CD4-positive, CD25-positive, alpha-beta regulatory T cell (primary cell): ENCODE measurements at regions not wholly inside any gene's neighbourhood (a gene's known extent, or its start where the extent isn't known, plus 50 kb on each side); places are given as distances from the start of the nearest gene placed in this dataset.

Source experiments
- ATAC-seq, 2 donors: fragments of 150-1000 bp; cut with Tn5 transposase; one replicate each; pipeline ENCODE4 v1.10.0; 2021; ENCODE audit warnings: low read depth in 2 of 2, moderate number of reproducible peaks in 2 of 2, moderate library complexity in 1 of 2
- DNase-seq, 3 donors: peaks; one replicate each; pipeline versions ENCODE4 v3.0.0 to v3.0.0-alpha.2; 2012 to 2022; ENCODE audit warnings: mixed read lengths in 1 of 3
- H3K27ac ChIP-seq: one replicate; pipeline ENCODE4 v1.7.0; 2013; ENCODE audit warnings: mild to moderate bottlenecking, low read length; ENCODE audit not compliant: insufficient read depth, poor library complexity, severe bottlenecking
- H3K27me3 ChIP-seq: one replicate; pipeline ENCODE4 v1.7.0; 2013; ENCODE audit warnings: low read length; ENCODE audit not compliant: control insufficient read depth, insufficient read depth
- H3K36me3 ChIP-seq: one replicate; pipeline ENCODE4 v1.7.0; 2013; ENCODE audit warnings: mild to moderate bottlenecking, low read length, moderate library complexity; ENCODE audit not compliant: control insufficient read depth, insufficient read depth
- H3K4me1 ChIP-seq: 2 replicates; pipeline ENCODE4 v1.7.0; 2013; ENCODE audit warnings: mild to moderate bottlenecking, low read length; ENCODE audit not compliant: insufficient read depth, control insufficient read depth, poor library complexity, severe bottlenecking
- H3K4me3 ChIP-seq: one replicate; pipeline ENCODE4 v1.7.0; 2013; ENCODE audit warnings: low read depth, mild to moderate bottlenecking, low read length, moderate library complexity
- H3K9me3 ChIP-seq, 2 experiments: 1 replicate in 1 of 2; 2 replicates in 1 of 2; pipeline ENCODE4 v1.7.0; 2013; ENCODE audit warnings: low read length in 2 of 2, mild to moderate bottlenecking in 1 of 2, moderate library complexity in 1 of 2; ENCODE audit not compliant: control insufficient read depth in 2 of 2
- H3K27ac Mint-ChIP-seq, 3 donors: one replicate each; pipeline ENCODE4 v1.8.0; 2020 to 2022; ENCODE audit warnings: mild to moderate bottlenecking in 3 of 3, mixed read lengths in 3 of 3, moderate library complexity in 2 of 3
- H3K27me3 Mint-ChIP-seq: one replicate; pipeline ENCODE4 v1.8.0; 2022; ENCODE audit warnings: mild to moderate bottlenecking, mixed read lengths
- H3K36me3 Mint-ChIP-seq: one replicate; pipeline ENCODE4 v1.8.0; 2020; ENCODE audit warnings: mixed read lengths
- H3K4me1 Mint-ChIP-seq, 4 donors: one replicate each; pipeline ENCODE4 v1.8.0; 2020 to 2022; ENCODE audit warnings: mixed read lengths in 4 of 4, mild to moderate bottlenecking in 1 of 4
- H3K4me3 Mint-ChIP-seq, 4 donors: one replicate each; pipeline ENCODE4 v1.8.0; 2020 to 2022; ENCODE audit warnings: mild to moderate bottlenecking in 4 of 4, mixed read lengths in 4 of 4, moderate library complexity in 3 of 4
- H3K9me3 Mint-ChIP-seq, 7 donors: one replicate each; pipeline ENCODE4 v1.8.0; 2020 to 2022; ENCODE audit warnings: mixed read lengths in 7 of 7, mild to moderate bottlenecking in 3 of 7, moderate library complexity in 2 of 7

DNA sequence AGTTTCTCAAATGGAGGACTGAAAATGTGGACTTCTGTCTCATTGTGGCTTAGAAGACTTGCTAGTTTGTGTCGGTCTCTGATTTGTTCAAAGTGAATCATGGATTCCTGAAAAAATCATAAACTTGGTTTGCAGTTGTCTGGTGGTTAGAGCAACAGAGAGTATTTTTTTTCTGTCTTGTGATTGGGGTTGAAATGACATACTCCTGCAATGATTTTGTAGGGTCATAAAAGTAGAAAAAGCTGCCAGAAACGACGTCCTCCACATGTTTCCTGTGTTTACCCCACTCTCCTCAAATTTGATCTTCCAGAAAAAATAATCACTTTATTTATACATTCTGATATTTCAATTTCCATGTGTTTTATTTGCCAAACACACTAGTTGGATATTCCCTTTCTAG, 219.2 kb upstream of the PGR start:
- no peak overlapping the region for H3K4me3 ChIP-seq
- DNase-seq: no peak
- ATAC-seq: no peak
- no peaks in the 10 kb centered on the region for H3K9me3 ChIP-seq
- Mint-ChIP-seq H3K27me3 (no peaks in the 10 kb centered on the region), H3K4me3 (no peak overlapping the region), H3K27ac (no peak overlapping the region), H3K9me3 (peaks cover 0 to 19% (median 7%) of the 10 kb centered on the region in 7 donors), H3K4me1 (no peaks in the 10 kb centered on the region), H3K36me3 (no peaks in the 10 kb centered on the region)
- no peaks in the 10 kb centered on the region for H3K4me1 ChIP-seq
- no peak overlapping the region for H3K27ac ChIP-seq
- H3K36me3 ChIP-seq: no peaks in the 10 kb centered on the region
- H3K27me3 ChIP-seq: no peaks in the 10 kb centered on the region

DNA sequence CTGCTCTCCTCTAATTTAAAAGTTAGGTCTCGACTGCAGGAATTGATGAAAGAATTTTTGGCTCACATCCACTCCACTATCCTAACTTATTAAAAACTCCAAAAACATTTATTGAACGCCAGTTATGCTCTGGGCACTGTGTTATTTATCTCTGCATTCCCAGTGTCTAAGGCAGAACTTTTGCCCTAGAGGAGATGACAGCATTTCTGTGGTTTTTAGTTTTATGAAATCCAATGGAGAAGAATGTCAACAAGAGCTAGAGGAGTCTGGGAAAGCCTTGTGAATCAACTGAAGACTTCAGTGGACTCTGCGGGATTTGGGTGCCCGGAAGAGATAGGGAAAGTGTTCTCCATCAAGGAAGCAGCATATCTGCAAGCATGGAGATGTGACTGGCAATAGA, 217.0 kb upstream of the PGR start:
- ATAC-seq: no peak
- no peak overlapping the region for H3K4me3 ChIP-seq
- no peak for DNase-seq

DNA sequence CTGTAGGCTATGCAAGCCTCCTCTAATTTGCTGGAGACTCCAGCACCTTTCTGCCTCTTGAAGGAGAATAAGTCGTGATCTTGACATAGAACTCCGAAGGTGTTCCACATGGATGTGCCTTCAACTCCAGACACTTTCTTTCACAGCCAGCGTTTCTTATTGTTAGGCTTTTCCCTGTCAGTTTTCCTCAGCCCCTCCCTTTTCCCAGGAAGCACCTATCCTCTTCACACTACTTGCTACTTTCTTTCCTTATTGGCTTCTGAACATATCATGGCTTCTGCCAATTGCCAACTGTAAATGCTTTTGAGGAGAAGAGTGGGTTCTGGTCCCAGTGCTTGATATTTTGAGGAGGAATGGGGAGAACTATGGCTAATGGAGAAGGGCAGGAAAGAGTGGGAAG, 216.3 kb upstream of the PGR start:
- Mint-ChIP-seq H3K36me3 (no peaks in the 10 kb centered on the region), H3K27me3 (no peaks in the 10 kb centered on the region), H3K4me3 (no peak overlapping the region), H3K27ac (no peak overlapping the region), H3K9me3 (peaks cover 0 to 21% (median 11%) of the 10 kb centered on the region in 7 donors), H3K4me1 (no peaks in the 10 kb centered on the region)
- Histone ChIP-seq H3K36me3 (no peaks in the 10 kb centered on the region), H3K4me1 (no peaks in the 10 kb centered on the region), H3K27ac (no peak overlapping the region), H3K9me3 (no peaks in the 10 kb centered on the region), H3K4me3 (no peak overlapping the region), H3K27me3 (no peaks in the 10 kb centered on the region)
- DNase-seq: no peak
- no peak for ATAC-seq

More for the DNA sequence above, 217.0 kb upstream of the PGR start:
- Mint-ChIP-seq H3K27me3 (no peaks in the 10 kb centered on the region), H3K4me1 (no peaks in the 10 kb centered on the region), H3K36me3 (no peaks in the 10 kb centered on the region), H3K9me3 (peaks cover 0 to 21% (median 11%) of the 10 kb centered on the region in 7 donors), H3K27ac (no peak overlapping the region), H3K4me3 (no peak overlapping the region)
- no peaks in the 10 kb centered on the region for H3K9me3 ChIP-seq
- no peaks in the 10 kb centered on the region for H3K4me1 ChIP-seq
- H3K36me3 ChIP-seq: no peaks in the 10 kb centered on the region
- H3K27me3 ChIP-seq: no peaks in the 10 kb centered on the region
- no peak overlapping the region for H3K27ac ChIP-seq

DNA sequence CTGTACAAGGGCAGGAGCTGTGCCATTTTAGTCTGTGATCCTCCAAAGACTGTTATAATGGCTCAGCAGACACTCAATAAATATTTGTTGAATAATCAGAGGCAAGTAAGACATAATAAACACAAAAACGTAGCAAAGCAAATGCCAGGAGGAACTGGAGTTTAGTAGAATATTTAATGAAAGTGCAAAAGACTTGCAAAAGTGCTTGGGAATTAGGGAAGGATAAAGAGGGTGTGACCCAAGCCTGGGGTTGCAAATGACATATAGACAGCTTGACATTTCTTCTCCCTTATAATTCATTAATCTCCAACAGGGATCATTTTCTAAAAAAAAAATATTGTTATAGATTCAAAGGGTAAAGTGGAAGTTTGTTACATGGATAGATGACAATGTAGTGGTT, 212.7 kb upstream of the PGR start:
- Histone ChIP-seq H3K4me1 (no peaks in the 10 kb centered on the region), H3K27ac (no peak overlapping the region), H3K9me3 (no peaks in the 10 kb centered on the region), H3K4me3 (no peak overlapping the region), H3K36me3 (no peaks in the 10 kb centered on the region), H3K27me3 (no peaks in the 10 kb centered on the region)
- Mint-ChIP-seq H3K4me3 (no peak overlapping the region), H3K9me3 (peaks cover 0 to 17% (median 10%) of the 10 kb centered on the region in 7 donors), H3K4me1 (no peaks in the 10 kb centered on the region), H3K36me3 (no peaks in the 10 kb centered on the region), H3K27me3 (no peaks in the 10 kb centered on the region), H3K27ac (no peak overlapping the region)
- no peak for ATAC-seq
- DNase-seq: no peak

DNA sequence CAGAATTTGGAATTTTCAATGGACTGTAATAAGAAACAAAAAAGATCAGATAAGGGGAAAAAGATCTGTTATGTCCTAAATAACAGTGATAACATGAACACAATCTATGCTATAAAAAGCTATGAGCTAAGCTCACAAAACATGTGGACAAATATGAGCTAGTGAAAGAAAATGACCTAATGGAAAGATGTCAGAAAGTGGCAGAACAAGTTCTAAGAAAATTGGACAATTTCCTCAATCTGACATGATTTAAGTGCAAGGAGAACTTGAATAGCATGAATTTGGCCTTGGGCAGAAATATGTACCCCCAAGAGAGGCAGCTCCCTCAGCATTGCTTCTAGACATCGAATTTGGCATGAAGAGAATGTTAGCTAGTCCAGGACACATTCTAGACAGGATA, 212.0 kb upstream of the PGR start:
- no peak for DNase-seq
- Mint-ChIP-seq H3K36me3 (no peaks in the 10 kb centered on the region), H3K27ac (no peak overlapping the region), H3K9me3 (peaks cover 0 to 17% (median 10%) of the 10 kb centered on the region in 7 donors), H3K4me3 (no peak overlapping the region), H3K4me1 (no peaks in the 10 kb centered on the region), H3K27me3 (no peaks in the 10 kb centered on the region)
- ATAC-seq: no peak
- no peak overlapping the region for H3K27ac ChIP-seq
- no peaks in the 10 kb centered on the region for H3K36me3 ChIP-seq
- no peaks in the 10 kb centered on the region for H3K9me3 ChIP-seq
- no peaks in the 10 kb centered on the region for H3K27me3 ChIP-seq
- no peak overlapping the region for H3K4me3 ChIP-seq
- no peaks in the 10 kb centered on the region for H3K4me1 ChIP-seq

DNA sequence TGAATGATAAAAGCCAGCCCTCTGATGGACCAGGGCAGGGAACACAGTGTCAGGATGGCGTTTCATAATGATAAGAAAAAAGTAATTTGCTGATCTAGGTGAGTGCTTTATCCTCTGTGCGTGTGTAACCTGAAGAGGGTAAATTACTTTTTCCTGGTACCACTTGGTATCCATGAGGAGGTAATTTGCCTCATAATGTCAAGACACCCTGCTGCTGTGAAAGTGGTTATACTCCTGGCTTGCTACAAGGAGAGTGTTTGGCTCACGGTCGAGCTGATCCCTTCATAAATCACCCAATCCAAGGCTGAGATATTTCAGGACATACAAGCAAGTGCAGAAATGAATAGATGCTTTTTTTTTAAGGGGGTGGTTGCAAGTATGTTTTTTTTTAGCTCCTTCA, 207.2 kb upstream of the PGR start:
- no peak for DNase-seq
- Mint-ChIP-seq H3K27ac (no peak overlapping the region), H3K9me3 (peaks cover under 1 to 11% (median 8%) of the 10 kb centered on the region in 7 donors), H3K36me3 (no peaks in the 10 kb centered on the region), H3K4me3 (no peak overlapping the region), H3K27me3 (no peaks in the 10 kb centered on the region), H3K4me1 (no peaks in the 10 kb centered on the region)
- no peak for ATAC-seq
- Histone ChIP-seq H3K27ac (no peak overlapping the region), H3K4me3 (no peak overlapping the region), H3K27me3 (no peaks in the 10 kb centered on the region), H3K4me1 (no peaks in the 10 kb centered on the region), H3K9me3 (no peaks in the 10 kb centered on the region), H3K36me3 (no peaks in the 10 kb centered on the region)

GRCh38 chr11:101336155-101336554, 206.5 kb upstream of the PGR start:
- Histone ChIP-seq H3K4me1 (no peaks in the 10 kb centered on the region), H3K36me3 (no peaks in the 10 kb centered on the region), H3K9me3 (no peaks in the 10 kb centered on the region), H3K27me3 (no peaks in the 10 kb centered on the region), H3K27ac (no peak overlapping the region), H3K4me3 (no peak overlapping the region)
- Mint-ChIP-seq H3K4me3 (no peak overlapping the region), H3K27me3 (no peaks in the 10 kb centered on the region), H3K36me3 (no peaks in the 10 kb centered on the region), H3K27ac (no peak overlapping the region), H3K9me3 (peaks cover 1 to 14% (median 8%) of the 10 kb centered on the region in 7 donors), H3K4me1 (no peaks in the 10 kb centered on the region)
- DNase-seq (no peak), ATAC-seq (no peak)

- DNase-seq: no peak
- H3K27me3 ChIP-seq: no peaks in the 10 kb centered on the region
- no peak overlapping the region for H3K4me3 Mint-ChIP-seq
- H3K4me1 Mint-ChIP-seq: no peaks in the 10 kb centered on the region
- H3K9me3 ChIP-seq: no peaks in the 10 kb centered on the region
- no peaks in the 10 kb centered on the region for H3K36me3 Mint-ChIP-seq
- no peak overlapping the region for H3K4me3 ChIP-seq
- peaks cover 1 to 21% (median 9%) of the 10 kb centered on the region in 7 donors for H3K9me3 Mint-ChIP-seq
- no peaks in the 10 kb centered on the region for H3K4me1 ChIP-seq
- no peak overlapping the region for H3K27ac ChIP-seq
- H3K27me3 Mint-ChIP-seq: no peaks in the 10 kb centered on the region
- no peak for ATAC-seq
- H3K27ac Mint-ChIP-seq: no peak overlapping the region
- H3K36me3 ChIP-seq: no peaks in the 10 kb centered on the region
These were observed 205.0 kb upstream of the PGR start for GRCh38 chr11:101334581-101334980.
